ENCODE measurements at regions not wholly inside any gene's neighbourhood (a gene's known extent, or its start where the extent isn't known, plus 50 kb on each side); places are given as distances from the start of the nearest gene placed in this dataset.

DNA sequence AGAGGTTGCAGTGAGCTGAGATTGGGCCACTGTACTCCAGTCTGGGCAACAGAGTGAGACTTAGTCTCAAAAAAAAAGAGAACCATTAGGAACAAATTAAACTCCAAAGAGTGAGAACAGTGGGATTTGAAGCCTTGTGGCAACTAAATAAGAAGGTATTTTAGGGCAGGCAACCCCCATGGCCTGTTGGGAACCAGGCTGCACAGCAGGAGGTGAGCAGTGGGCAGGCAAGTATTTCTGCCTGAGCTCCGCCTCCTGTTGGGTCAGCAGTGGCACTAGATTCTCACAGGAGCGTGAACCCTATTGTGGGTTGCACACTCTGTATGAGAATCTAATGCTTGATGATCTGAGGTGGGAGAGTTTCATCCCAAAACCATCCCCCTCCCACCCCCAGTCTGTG lies 57.6 kb upstream of the MED9 start:
- no peak for DNase-seq

DNA sequence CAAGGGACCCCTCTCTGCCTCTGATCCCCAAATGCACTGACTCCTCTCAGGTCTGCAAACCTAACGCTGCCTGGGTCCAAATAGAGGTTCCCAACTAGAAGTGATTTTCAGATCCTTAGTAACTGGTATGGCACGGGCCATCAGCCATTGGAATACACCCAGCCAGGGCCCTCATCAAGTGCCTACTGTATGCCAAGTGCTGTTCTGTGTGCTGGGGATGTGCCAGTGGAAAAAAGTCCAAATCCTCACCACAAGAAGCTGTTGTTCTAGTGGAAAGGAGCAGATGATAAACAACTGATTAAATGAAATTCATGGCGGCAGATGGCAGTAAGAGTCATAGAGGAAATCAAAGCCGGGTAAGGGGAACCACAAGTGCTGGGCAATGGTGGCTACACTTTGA lies 57.2 kb upstream of the MED9 start:
- no peak for DNase-seq

DNA sequence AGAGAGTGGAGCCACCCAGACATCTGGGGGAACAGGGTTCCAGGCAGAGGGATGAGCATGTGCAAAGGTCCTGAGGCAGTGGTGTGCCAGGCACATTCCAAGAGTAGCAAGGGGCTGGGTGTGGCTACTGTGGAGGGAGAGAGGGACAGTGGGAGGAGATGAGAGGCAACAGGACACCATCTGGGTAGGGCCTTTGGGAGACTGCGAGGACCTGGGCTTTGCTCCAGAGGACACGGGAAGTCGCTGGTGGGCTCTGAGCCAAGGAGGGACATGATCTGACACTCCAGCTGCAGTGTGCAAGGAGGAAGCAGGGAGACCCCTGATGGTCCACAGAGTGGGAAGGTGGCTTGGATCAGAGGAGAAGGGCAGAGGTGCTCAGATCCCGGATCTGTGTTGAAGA lies 56.7 kb upstream of the MED9 start:
- DNase-seq, result peak; percentile 51

DNA sequence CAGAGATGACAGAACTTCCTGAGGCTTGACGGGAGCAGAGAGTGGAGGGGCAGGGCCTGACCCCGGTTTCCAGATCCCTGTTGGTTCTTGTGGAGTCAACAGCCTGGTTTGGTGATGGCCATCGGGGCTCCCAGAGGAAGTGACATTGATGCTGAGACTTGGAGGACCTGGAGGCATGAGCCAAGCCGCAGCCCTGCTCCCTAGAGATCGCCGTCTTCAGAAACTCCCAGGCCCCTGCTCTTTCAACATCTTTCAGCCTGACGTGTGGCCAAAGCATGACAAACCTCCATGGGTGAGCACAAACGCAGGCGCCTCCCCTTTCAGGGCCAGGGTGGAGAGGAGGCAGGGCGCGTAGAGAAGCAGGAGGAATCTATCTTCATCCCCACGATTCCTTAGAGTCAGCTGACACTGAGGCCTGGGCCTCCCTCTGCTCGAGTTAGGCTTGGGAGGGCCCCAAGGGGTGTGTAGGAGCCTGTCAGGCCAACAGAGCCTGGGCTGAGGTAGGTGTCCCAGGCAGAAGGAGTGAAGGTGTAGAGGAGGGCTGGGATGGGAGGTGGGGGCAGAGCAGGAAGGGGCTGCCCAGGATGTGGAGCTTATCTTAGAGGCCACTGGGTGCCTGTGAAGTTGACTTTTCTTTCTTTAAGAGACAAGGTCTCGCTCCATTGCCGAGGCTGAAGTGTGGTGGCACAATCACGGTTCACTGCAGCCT lies 56.1 kb upstream of the MED9 start:
- DNase-seq, result no peak

DNA sequence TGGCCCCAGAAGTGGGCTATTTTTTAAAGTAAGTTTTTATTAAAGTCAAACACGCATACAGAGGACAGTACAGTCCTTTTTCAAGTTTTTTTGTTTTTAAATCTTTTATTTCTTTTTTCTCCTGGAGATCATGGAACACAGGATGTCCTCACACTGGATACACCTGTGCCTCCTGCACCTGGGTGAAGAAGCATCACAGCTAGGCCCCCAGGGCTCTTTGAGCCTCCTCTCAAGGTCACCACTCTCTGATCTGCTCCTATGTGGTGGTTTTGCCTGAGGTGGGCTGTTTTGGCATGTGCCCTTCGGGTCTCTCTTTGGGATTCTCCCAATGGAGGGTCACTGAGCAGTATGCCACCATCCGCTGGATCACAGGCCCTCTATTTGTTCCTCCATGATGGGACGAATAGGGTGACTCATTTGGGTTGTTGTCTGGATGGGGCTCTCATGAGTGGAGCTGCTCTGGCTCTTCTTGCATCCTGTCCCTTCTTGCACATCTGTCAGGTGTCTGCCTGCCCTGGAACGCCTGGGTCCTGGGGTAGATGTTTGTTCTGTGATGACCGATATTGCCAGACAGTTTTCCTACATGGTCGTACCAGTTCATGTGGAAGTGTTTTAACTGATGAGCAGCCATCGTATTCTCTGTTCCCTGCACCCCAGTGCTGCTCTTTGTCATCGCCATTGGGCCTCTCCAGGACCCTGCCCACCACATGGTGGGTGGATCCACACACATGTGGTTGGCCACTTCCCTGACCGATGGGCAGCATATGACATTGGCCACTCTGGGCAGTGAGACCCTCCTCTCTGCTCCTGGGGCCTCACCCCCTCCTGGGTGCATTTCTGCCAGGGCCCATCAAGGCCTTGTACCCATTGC lies 55.2 kb upstream of the MED9 start:
- no peak for DNase-seq

DNA sequence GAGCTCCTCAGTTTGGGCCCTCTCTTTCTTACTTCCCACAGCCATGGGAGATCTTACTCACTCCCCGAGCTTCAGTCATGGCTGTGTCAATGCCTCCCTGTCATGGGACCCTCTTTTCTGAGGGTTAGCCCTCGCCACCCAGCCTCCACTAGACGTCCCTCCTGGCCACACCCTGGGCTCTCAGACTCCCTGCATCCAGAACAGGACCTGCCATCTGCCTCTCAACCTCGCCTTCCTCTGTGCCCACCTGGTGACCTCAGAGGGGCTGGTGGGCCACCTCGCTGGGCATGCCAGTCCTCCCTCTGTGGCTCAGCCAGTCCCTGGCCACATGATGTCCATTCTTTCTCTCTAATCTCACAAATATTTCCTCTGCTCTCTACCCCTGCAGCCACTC lies 54.6 kb upstream of the MED9 start:
- DNase-seq, result no peak

DNA sequence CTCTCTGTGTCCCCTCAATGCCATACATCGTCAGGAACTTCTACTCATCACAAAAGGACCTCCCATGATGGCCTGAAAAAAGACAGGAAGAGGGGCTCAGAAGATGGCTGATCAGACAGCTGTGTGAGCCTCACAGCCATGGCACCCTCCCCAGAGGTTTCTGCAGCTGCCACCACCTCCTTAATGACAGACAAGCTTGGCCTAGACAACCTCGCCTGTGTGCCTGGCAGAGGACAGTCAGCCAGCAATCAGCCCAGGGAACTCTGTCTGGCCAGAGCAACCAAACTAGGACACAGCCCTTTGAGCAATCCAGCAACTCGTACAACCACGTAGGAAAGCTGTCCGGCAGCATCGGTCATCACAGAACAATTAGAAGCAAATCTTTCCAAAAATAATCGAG lies 54.2 kb upstream of the MED9 start:
- no peak for DNase-seq

DNA sequence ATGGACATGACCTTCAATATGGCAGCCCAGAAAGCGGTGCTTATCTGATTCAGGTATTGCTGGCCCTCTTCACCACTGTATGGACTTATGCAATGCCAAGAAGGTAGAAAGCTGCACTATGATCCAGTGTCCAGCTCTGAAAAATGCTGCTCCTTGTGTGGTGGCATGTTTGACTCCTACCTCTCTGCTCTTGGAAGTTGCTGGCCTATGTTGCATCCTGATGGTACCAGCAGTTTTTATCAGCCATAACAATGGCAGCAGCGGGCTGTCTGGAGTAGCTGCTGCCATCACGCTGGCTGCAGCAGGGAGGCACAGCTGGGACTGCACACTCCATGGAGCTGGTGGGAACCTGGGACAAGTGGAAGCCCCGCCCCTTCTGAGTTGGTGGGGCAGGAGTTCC lies 53.1 kb upstream of the MED9 start:
- no peak for DNase-seq

DNA sequence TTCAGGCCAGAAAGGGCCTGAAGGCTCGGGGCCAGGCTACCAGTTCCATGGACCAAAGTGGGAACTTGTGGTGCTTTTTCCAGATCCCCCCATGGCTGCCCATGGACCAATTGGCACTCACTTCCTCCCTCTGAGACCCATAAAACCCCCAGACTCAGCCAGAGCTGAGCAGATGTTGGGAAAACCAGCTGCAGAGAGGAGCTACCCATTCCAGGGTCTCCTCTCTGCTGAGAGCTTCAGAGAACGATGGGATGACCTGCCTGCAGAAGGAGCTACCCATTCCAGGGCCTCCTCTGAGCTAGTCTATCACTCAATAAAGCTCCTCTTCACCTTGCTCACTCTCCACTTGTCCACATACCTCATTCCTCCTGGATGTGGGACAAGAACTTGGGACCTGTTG lies 52.2 kb upstream of the MED9 start:
- DNase-seq, result no peak

DNA sequence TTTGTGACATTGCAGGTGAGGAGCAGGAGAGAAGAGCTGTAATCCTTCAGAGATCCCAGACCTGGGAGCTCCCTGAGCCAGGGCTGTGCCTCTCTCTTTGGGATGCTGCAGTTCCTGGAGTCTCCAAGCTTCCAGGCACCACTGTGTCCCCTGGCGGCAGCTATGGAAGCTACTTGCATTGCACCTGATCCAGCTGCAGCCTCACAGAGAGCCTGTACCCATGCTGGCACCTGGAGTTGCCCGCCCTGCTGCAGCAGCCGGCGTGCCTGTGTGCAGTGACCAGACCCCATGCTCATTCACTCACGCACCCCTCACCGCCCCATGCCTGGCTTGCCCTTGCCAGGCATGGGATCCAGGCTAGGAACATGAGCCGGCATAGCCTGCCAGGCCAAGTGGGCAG lies 51.8 kb upstream of the MED9 start:
- DNase-seq, result no peak

DNA sequence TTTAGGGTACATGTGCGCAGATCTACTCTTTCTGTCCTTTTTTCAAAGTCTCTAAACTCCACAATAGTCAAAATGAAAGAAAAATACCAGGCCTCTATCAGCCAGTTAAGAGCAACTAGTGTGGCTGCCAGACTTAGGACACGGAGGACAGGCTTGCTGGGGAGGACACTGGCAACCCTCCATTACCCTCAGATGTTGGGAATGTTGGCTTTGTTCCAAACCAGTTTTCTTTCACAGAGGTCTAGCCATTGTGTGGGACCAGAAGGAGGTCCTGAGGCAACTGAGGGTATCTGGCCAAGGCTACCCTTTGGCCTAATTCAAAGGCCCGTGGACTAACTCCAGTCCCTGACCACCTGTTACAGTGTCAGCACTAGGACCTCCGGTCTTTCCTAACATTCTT lies 51.2 kb upstream of the MED9 start:
- DNase-seq, result no peak

DNA sequence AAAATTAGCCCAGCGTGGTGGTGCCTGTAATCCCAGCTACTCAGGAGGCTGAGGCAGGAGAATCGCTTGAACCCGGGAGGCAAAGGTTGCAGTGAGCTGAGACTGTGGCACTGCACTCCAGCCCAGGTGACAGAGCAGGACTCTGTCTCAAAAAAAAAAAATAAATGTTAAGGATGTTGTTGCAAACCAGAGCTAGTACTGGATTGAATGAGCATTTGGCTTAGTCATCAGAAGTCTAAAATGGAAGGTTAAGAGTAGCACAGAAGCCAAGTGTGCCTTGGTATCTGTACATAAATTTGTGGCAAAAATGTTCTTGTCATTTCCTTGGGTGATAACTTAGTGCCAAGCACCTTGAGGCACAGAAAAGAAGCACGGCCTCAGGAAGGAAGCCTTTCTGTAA lies 50.6 kb upstream of the MED9 start:
- no peak for DNase-seq
